ENCODE measurements at regions not wholly inside any gene's neighbourhood (a gene's known extent, or its start where the extent isn't known, plus 50 kb on each side); places are given as distances from the start of the nearest gene placed in this dataset.

DNA sequence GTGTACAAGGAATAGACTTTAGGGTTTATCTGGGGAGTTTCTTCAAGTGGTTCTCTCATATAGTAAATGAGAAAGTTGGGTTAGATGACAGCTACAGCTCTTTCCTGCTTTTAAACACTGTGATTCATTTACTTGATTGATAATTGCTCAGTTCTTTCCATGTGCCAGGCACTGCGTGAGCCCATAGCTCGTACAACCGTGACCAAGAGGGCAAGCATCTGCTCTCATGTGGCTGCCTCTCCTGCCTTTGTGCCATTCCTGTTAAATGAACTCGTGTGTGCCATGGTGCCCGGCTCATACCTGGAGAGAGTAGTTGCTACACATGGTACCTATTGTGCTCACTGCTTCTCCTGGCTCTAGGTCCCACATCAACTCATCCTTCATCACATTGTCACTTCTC, 206.3 kb downstream of the SNX19 start:
- TF ChIP-seq CTCF (IDR thresholded peaks at IDR 0.05) (no peak), POLR2A (IDR thresholded peaks at IDR 0.05) (no peak)
- intact Hi-C loops (cut with DNase I; ENCODE audit: low total_unique reads): no loop called here
- WGBS, 2 donors: 85 to 88% methylated on average over 5 of the region's 5 CpGs
- H3K4me3 ChIP-seq (ENCODE audit: low read depth, poor library complexity, severe bottlenecking): no peak overlapping the region
- no peak for DNase-seq (ENCODE audit: low spot score in 2 of 2)

GRCh38 chr11:130710497-130711012, 205.7 kb downstream of the SNX19 start:
- no peak overlapping the region for H3K4me3 ChIP-seq (ENCODE audit: low read depth, poor library complexity, severe bottlenecking)
- 75 to 77% methylated on average over 13 of the region's 13 CpGs for WGBS, 2 donors
- intact Hi-C loops (cut with DNase I; ENCODE audit: low total_unique reads): no loop called here
- no peak for DNase-seq (ENCODE audit: low spot score in 2 of 2)
- TF ChIP-seq CTCF (IDR thresholded peaks at IDR 0.05) (no peak), POLR2A (IDR thresholded peaks at IDR 0.05) (no peak)

DNA sequence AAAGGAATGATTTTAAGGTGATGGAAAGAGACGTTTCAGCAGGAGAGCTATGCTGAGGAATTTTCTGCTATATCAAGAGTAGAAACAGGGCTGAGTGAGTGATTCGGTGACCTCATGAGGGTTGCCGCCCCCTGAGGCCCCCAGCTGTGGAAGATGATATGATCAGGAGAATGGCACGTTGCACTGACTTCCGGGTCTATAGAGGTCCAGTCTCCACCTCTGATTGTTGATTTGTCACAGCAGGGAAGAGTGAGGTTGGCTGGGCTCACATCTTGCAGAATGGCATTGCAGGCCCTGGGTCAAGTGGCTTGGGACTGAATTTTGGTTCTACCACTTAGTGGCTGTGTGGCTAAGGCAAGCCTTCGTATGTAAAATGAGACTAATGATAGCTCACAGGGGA, 205.1 kb downstream of the SNX19 start:
- intact Hi-C loops (cut with DNase I; ENCODE audit: low total_unique reads): no loop called here
- TF ChIP-seq POLR2A (IDR thresholded peaks at IDR 0.05) (no peak), CTCF (IDR thresholded peaks at IDR 0.05) (no peak)
- no peak for DNase-seq (ENCODE audit: low spot score in 2 of 2)
- no peak overlapping the region for H3K4me3 ChIP-seq (ENCODE audit: low read depth, poor library complexity, severe bottlenecking)
- 71 to 81% methylated on average over 6 of the region's 6 CpGs for WGBS, 2 donors

GRCh38 chr11:130712480-130712879, 203.8 kb downstream of the SNX19 start:
- intact Hi-C loops (cut with DNase I; ENCODE audit: low total_unique reads): no loop called here
- no peak for TF ChIP-seq POLR2A (IDR thresholded peaks at IDR 0.05)
- no peak for TF ChIP-seq CTCF (IDR thresholded peaks at IDR 0.05)
- DNase-seq (ENCODE audit: low spot score in 2 of 2): no peak
- H3K4me3 ChIP-seq (ENCODE audit: low read depth, poor library complexity, severe bottlenecking): no peak overlapping the region

DNA sequence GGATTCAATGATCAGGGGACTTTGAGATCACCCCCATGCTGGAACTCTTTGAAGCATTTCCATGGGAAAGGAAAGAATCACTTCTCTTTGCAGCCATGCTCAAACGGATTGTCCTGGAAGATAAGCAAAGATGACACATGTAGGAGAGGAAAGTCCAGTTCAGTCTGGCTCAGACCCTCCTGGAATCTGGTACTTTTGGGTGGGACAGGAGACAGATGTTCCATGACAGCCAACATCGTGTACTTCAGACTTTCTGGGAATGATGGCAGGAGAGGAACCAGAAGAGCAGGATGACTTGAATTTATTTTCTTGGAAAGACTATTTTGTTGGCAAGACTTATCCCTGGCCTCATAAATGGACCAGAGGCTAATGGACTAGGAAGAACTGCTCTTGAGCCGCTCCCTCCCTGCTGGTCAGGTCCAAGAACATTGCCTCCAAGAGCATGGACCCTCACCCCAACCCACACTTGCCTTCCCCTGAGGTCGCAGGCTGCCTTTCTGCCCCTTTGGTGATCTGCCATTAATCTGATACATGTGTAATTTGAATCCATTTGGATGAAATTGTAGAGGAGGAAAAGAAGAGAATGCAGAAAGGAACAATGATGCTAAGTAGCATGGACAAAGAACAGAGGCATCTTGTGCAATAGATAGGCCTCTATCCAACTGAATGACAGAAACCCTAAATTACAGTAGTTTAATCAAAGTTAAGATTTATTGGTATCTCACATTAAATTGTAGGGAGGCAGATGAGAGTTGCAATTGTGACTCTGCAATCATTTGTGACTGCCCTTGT, 201.0 kb downstream of the SNX19 start:
- TF ChIP-seq POLR2A (IDR thresholded peaks at IDR 0.05) (no peak), CTCF (IDR thresholded peaks at IDR 0.05) (no peak)
- WGBS, 2 donors: 54 to 58% methylated on average over 4 of the region's 4 CpGs
- intact Hi-C loops (cut with DNase I; ENCODE audit: low total_unique reads): no loop called here
- no peak overlapping the region for H3K4me3 ChIP-seq (ENCODE audit: low read depth, poor library complexity, severe bottlenecking)
- DNase-seq (ENCODE audit: low spot score in 2 of 2): no peak

- intact Hi-C loops (cut with DNase I; ENCODE audit: low total_unique reads): no loop called here
- WGBS, 2 donors: 61 to 73% methylated on average over 1 of the region's 1 CpG
- TF ChIP-seq CTCF (IDR thresholded peaks at IDR 0.05): no peak
- no peak for TF ChIP-seq POLR2A (IDR thresholded peaks at IDR 0.05)
- H3K4me3 ChIP-seq (ENCODE audit: low read depth, poor library complexity, severe bottlenecking): no peak overlapping the region
- no peak for DNase-seq (ENCODE audit: low spot score in 2 of 2)
Observed at GRCh38 chr11:130715877-130716220, 200.4 kb downstream of the SNX19 start.
